ENCODE measurements at regions not wholly inside any gene's neighbourhood (a gene's known extent, or its start where the extent isn't known, plus 50 kb on each side); places are given as distances from the start of the nearest gene placed in this dataset.
A peak's percentile ranks its signal among the peaks of the same experiment; 100 is the strongest.

DNA sequence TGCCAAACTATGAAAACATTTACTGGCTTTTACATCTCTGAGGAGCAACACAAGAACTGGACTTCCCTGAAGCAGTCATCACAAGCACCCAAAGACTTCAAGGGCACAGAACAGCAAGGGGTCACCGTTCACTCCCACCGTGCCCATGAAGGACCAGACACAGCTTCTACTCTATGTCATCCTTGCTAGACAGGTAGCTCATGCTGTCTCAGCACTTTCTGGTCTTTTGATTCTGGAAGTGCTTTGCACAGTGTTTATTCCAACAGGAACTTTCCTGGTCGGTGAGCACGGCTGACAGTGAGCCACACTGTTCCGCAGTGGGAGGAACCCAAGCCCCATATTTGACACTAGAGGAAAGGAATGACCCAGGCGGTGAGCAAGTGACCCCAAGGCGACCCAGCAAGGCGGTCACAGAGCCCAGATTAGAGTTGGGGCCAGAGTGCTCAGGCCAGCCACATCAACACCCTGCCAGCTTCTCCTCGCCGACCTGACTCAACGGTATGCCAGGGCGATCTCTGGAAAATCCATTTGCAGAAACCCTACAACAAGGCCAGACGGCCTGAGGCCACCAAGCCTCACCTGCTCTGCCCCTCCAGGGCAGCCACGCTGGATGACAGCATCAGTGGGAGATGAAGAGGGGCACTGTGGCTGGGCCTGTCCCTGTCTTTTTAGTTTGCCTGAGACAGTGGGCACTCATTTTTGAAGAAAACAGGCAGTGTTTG is 318.6 kb downstream of the TCERG1L start:
- Histone ChIP-seq H3K27me3 (replicated peaks in 1 of 7) (no peaks in the 10 kb centered on the region), H3K9me3 (peaks cover 0 to 16% (median 0%) of the 10 kb centered on the region in 8 donors), H3K4me1 (no peaks in the 10 kb centered on the region), H3K27ac (no peak overlapping the region), H3K36me3 (no peaks in the 10 kb centered on the region), H3K4me3 (no peak overlapping the region)
- intact Hi-C loops (cut with DNase I; ENCODE audit: low total_unique reads), result no loop called here
- 83 to 92% (median 85%) methylated on average over 14 of the region's 14 CpGs for WGBS, 5 donors
- DNase-seq, result no peak
- no peak for TF ChIP-seq POLR2AphosphoS5 (IDR thresholded peaks at IDR 0.05)
- TF ChIP-seq CTCF (IDR thresholded peaks at IDR 0.05 in 8 of 11, conservative IDR thresholded peaks at IDR 0.05 in 3 of 11), result no peak
- no peak for TF ChIP-seq POLR2A (IDR thresholded peaks at IDR 0.05)

DNA sequence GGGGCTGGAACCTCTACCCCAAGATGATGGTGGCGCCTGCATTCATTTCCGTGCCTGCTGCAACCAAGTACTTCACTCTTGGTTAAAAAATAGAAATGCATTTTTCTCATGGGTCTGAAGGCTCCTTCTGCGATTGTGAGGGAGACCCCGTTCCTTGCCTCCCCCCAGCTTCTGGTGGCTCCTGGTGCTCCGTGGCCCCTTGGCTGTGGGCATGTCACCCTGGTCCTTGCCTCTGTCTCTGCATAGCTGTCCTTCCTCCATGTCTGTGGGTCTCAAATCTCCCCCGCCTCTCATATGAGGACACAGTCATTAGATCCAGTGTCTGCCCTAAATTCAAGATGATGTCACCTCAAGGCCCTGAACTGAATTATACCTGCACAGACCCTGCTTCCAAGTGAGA is 317.9 kb downstream of the TCERG1L start:
- peaks cover 0 to 16% (median 0%) of the 10 kb centered on the region in 8 donors for H3K9me3 ChIP-seq
- intact Hi-C loops (cut with DNase I; ENCODE audit: low total_unique reads), result no loop called here
- 86 to 94% (median 88%) methylated on average over 6 of the region's 6 CpGs for WGBS, 5 donors
- H3K27ac ChIP-seq, result no peak overlapping the region
- DNase-seq, result no peak
- H3K4me1 ChIP-seq, result no peaks in the 10 kb centered on the region
- TF ChIP-seq CTCF (IDR thresholded peaks at IDR 0.05 in 8 of 11, conservative IDR thresholded peaks at IDR 0.05 in 3 of 11) (no peak), POLR2AphosphoS5 (IDR thresholded peaks at IDR 0.05) (no peak), POLR2A (IDR thresholded peaks at IDR 0.05) (no peak)
- H3K36me3 ChIP-seq, result no peaks in the 10 kb centered on the region
- no peaks in the 10 kb centered on the region for H3K27me3 ChIP-seq (replicated peaks in 1 of 7)
- no peak overlapping the region for H3K4me3 ChIP-seq

- peaks cover 0 to 16% (median 0%) of the 10 kb centered on the region in 8 donors for H3K9me3 ChIP-seq
- no peaks in the 10 kb centered on the region for H3K4me1 ChIP-seq
- DNase-seq, result peak; percentile 51
- WGBS, 5 donors, result 86 to 91% (median 88%) methylated on average over 6 to 7 of the region's 7 CpGs
- intact Hi-C loops (cut with DNase I; ENCODE audit: low total_unique reads), result no loop called here
- TF ChIP-seq POLR2A (IDR thresholded peaks at IDR 0.05) (no peak), CTCF (IDR thresholded peaks at IDR 0.05 in 8 of 11, conservative IDR thresholded peaks at IDR 0.05 in 3 of 11) (no peak), POLR2AphosphoS5 (IDR thresholded peaks at IDR 0.05) (no peak)
- no peaks in the 10 kb centered on the region for H3K27me3 ChIP-seq (replicated peaks in 1 of 7)
- H3K36me3 ChIP-seq, result no peaks in the 10 kb centered on the region
- H3K27ac ChIP-seq, result no peak overlapping the region
- no peak overlapping the region for H3K4me3 ChIP-seq
These were observed 317.3 kb downstream of the TCERG1L start for GRCh38 chr10:130994191-130994590.

DNA sequence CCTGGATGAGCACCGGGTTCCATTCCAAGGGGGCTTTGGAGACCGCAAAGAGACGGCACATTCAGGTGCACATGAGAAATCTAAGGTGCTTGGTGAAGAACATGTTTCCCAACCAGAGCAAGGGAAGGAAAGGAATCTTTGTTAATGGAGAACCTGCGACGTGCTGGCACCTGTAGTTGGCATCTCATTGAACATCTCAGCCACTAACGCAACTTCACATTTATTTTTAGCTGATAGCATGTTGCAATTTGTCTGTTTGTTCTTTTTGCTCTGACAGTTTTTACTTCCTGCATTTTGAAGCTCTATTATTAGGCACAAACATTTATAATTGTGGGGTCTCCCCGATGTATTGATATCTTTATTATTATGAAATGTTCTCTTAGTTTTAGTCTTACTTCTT is 316.7 kb downstream of the TCERG1L start:
- intact Hi-C loops (cut with DNase I; ENCODE audit: low total_unique reads), result no loop called here
- 74 to 86% (median 81%) methylated on average over 7 of the region's 7 CpGs for WGBS, 5 donors

More for the DNA sequence above, 316.7 kb downstream of the TCERG1L start:
- no peak for DNase-seq
- peaks cover 0 to 16% (median 0%) of the 10 kb centered on the region in 8 donors for H3K9me3 ChIP-seq
- H3K27ac ChIP-seq, result no peak overlapping the region
- no peak overlapping the region for H3K4me3 ChIP-seq
- TF ChIP-seq POLR2AphosphoS5 (IDR thresholded peaks at IDR 0.05) (no peak), CTCF (IDR thresholded peaks at IDR 0.05 in 8 of 11, conservative IDR thresholded peaks at IDR 0.05 in 3 of 11) (no peak), POLR2A (IDR thresholded peaks at IDR 0.05) (no peak)
- H3K4me1 ChIP-seq, result no peaks in the 10 kb centered on the region
- peaks cover 0 to 6% (median 0%) of the 10 kb centered on the region in 7 donors for H3K27me3 ChIP-seq (replicated peaks in 1 of 7)
- no peaks in the 10 kb centered on the region for H3K36me3 ChIP-seq
